T-cell (primary cell): ENCODE measurements at regions not wholly inside any gene's neighbourhood (a gene's known extent, or its start where the extent isn't known, plus 50 kb on each side); places are given as distances from the start of the nearest gene placed in this dataset.
"Not testable (repeated sequence)": the region's sequence is repeated elsewhere in the genome, so short reads cannot be mapped to it uniquely, and the experiment has no call there.

Experiments used
- ATAC-seq, 4 experiments: fragments of 200-7000 bp in 3 of 4; fragments of 150-1000 bp in 1 of 4; cut with Tn5 transposase; replicated peaks in 1 of 4; 1 replicate in 3 of 4; 2 replicates in 1 of 4; pipeline ENCODE4 v1.10.0; 2021; ENCODE audit warnings: moderate library complexity in 3 of 4, mild to moderate bottlenecking in 2 of 4, moderate number of reproducible peaks in 1 of 4
- CTCF ChIA-PET, 2 donors: fragments of 300-600 bp; sonication (Branson Sonifier 250); formaldehyde crosslinking; loops; one replicate each; lab custom pipeline; 2022; ENCODE audit warnings: antibody characterized with exemption in 2 of 2; lab: Charles Lee
- POLR2A ChIA-PET, 2 donors: fragments of 300-600 bp; sonication (Branson Sonifier 250); formaldehyde crosslinking; loops; one replicate each; lab custom pipeline; 2022; ENCODE audit warnings: antibody characterized with exemption in 2 of 2; lab: Charles Lee
- DNase-seq, 35 experiments: peaks; one replicate each; pipeline versions ENCODE4 v3.0.0 to v3.0.0-alpha.2; 2013 to 2023
- H3K27ac ChIP-seq: one replicate; pipeline ENCODE4 v1.5.1; 2013; ENCODE audit warnings: low read length
- H3K27me3 ChIP-seq, 2 experiments: replicated peaks in 1 of 2; 1 replicate in 1 of 2; 2 replicates in 1 of 2; pipeline versions ENCODE4 v1.6.1 to v1.7.0; 2013; ENCODE audit warnings: low read length in 1 of 2, mixed read lengths in 1 of 2; ENCODE audit not compliant: control insufficient read depth in 2 of 2, insufficient read depth in 2 of 2; ENCODE audit errors: extremely low read depth in 1 of 2
- H3K36me3 ChIP-seq, 2 donors: 1 replicate in 1 of 2; 2 replicates in 1 of 2; pipeline versions ENCODE4 v1.6.1 to v1.7.0; 2013; ENCODE audit warnings: low read length in 1 of 2; ENCODE audit not compliant: control insufficient read depth in 2 of 2, insufficient read depth in 1 of 2; ENCODE audit errors: extremely low read depth in 1 of 2
- H3K4me1 ChIP-seq, 2 experiments: 1 replicate in 1 of 2; 2 replicates in 1 of 2; pipeline versions ENCODE4 v1.6.1 to v1.7.0; 2013; ENCODE audit warnings: low read length in 2 of 2, mixed read lengths in 1 of 2; ENCODE audit not compliant: insufficient read depth in 2 of 2, control insufficient read depth in 1 of 2; ENCODE audit errors: extremely low read depth in 1 of 2
- H3K4me3 ChIP-seq, 2 donors: 1 replicate in 1 of 2; 2 replicates in 1 of 2; pipeline versions ENCODE4 v1.5.1 to v1.7.0; 2013; ENCODE audit warnings: mild to moderate bottlenecking in 2 of 2, low read length in 1 of 2, moderate library complexity in 1 of 2; ENCODE audit not compliant: control insufficient read depth in 1 of 2; ENCODE audit errors: extremely low read depth in 1 of 2
- H3K9me3 ChIP-seq: 2 replicates; pipeline ENCODE4 v1.7.0; 2013
- H3K27ac Mint-ChIP-seq, 2 donors: one replicate each; pipeline ENCODE4 v1.8.0; 2020 to 2021; ENCODE audit warnings: mild to moderate bottlenecking in 2 of 2, mixed read lengths in 2 of 2
- H3K27me3 Mint-ChIP-seq, 2 donors: one replicate each; pipeline ENCODE4 v1.8.0; 2021 to 2022; ENCODE audit warnings: mixed read lengths in 2 of 2
- H3K36me3 Mint-ChIP-seq: one replicate; pipeline ENCODE4 v1.8.0; 2021; ENCODE audit warnings: mixed read lengths
- H3K4me1 Mint-ChIP-seq, 3 donors: one replicate each; pipeline ENCODE4 v1.8.0; 2020 to 2022; ENCODE audit warnings: mixed read lengths in 3 of 3, mild to moderate bottlenecking in 1 of 3
- H3K4me3 Mint-ChIP-seq, 3 donors: one replicate each; pipeline ENCODE4 v1.8.0; 2020 to 2022; ENCODE audit warnings: mild to moderate bottlenecking in 3 of 3, mixed read lengths in 3 of 3, moderate library complexity in 3 of 3
- H3K9me3 Mint-ChIP-seq, 3 donors: one replicate each; pipeline ENCODE4 v1.8.0; 2020 to 2022; ENCODE audit warnings: mixed read lengths in 3 of 3
- WGBS: methylation state at CpG from one replicate; pipeline ENCODE4 v1.1.5; 2013; ENCODE audit warnings: missing lambda C conversion rate; ENCODE audit not compliant: insufficient coverage; 5-methylcytosine and 5-hydroxymethylcytosine counted together

GRCh38 chr13:98075048-98075447 lies 67.8 kb upstream of the FARP1 start:
- no peak for DNase-seq
- Histone ChIP-seq H3K9me3 (no peaks in the 10 kb centered on the region), H3K36me3 (no peaks in the 10 kb centered on the region), H3K27me3 (peaks cover 0 to 12% of the 10 kb centered on the region in 2 experiments), H3K27ac (no peak overlapping the region), H3K4me3 (no peak overlapping the region), H3K4me1 (no peaks in the 10 kb centered on the region)
- Mint-ChIP-seq H3K4me3 (no peak overlapping the region), H3K4me1 (no peaks in the 10 kb centered on the region), H3K36me3 (no peaks in the 10 kb centered on the region), H3K27me3 (peaks cover 6 to 20% of the 10 kb centered on the region in 2 donors), H3K27ac (no peak overlapping the region), H3K9me3 (peaks cover 0 to 5% (median 0%) of the 10 kb centered on the region in 3 donors)
- WGBS: 65% methylated on average over 2 of the region's 3 CpGs
- ChIA-PET POLR2A (no interaction called here), CTCF (interaction anchor here (0.6 to 0.7 kb wide), 2 partner anchors 8 to 60 kb away, joined by 3 read pairs; no protein-coding TSS in a partner anchor)
- no peak for ATAC-seq

GRCh38 chr13:98076309-98076708 lies 66.6 kb upstream of the FARP1 start:
- POLR2A ChIA-PET, DNase-seq, H3K9me3 Mint-ChIP-seq, H3K36me3 ChIP-seq, H3K36me3 Mint-ChIP-seq, ATAC-seq, H3K27ac Mint-ChIP-seq, H3K4me3 ChIP-seq, H3K27ac ChIP-seq, H3K4me1 Mint-ChIP-seq, H3K4me3 Mint-ChIP-seq, CTCF ChIA-PET, H3K9me3 ChIP-seq, H3K4me1 ChIP-seq: not testable (repeated sequence)
- H3K27me3 Mint-ChIP-seq: peaks cover 6 to 17% of the 10 kb centered on the region in 2 donors
- 85% methylated on average over 10 of the region's 25 CpGs for WGBS
- H3K27me3 ChIP-seq: peaks cover 0 to 12% of the 10 kb centered on the region in 2 experiments

GRCh38 chr13:98080280-98080679 lies 62.6 kb upstream of the FARP1 start:
- DNase-seq (no peak), ATAC-seq (no peak)
- Histone ChIP-seq H3K9me3 (no peaks in the 10 kb centered on the region), H3K27me3 (peaks cover 0 to 10% of the 10 kb centered on the region in 2 experiments), H3K4me3 (no peak overlapping the region), H3K4me1 (no peaks in the 10 kb centered on the region), H3K27ac (no peak overlapping the region), H3K36me3 (no peaks in the 10 kb centered on the region)
- Mint-ChIP-seq H3K4me3 (no peak overlapping the region), H3K27me3 (peaks cover 6 to 10% of the 10 kb centered on the region in 2 donors), H3K36me3 (no peaks in the 10 kb centered on the region), H3K27ac (no peak overlapping the region), H3K9me3 (no peaks in the 10 kb centered on the region), H3K4me1 (no peaks in the 10 kb centered on the region)
- POLR2A ChIA-PET: no interaction called here
- WGBS: 67% methylated on average over 5 of the region's 5 CpGs
- CTCF ChIA-PET: no interaction called here

GRCh38 chr13:98083507-98083906 lies 59.4 kb upstream of the FARP1 start:
- Histone ChIP-seq H3K4me3 (no peak overlapping the region), H3K27ac (no peak overlapping the region), H3K4me1 (no peaks in the 10 kb centered on the region), H3K9me3 (no peaks in the 10 kb centered on the region), H3K36me3 (no peaks in the 10 kb centered on the region), H3K27me3 (peaks cover 0 to 2% of the 10 kb centered on the region in 2 experiments)
- ChIA-PET CTCF (no interaction called here), POLR2A (no interaction called here)
- ATAC-seq (no peak), DNase-seq (no peak)
- no CpG with 5 or more reads among the region's 6 CpGs for whole genome bisulfite sequencing
- no peak overlapping the region for H3K27ac Mint-ChIP-seq
- no peaks in the 10 kb centered on the region for H3K36me3 Mint-ChIP-seq
- peaks cover 0 to 3% of the 10 kb centered on the region in 2 donors for H3K27me3 Mint-ChIP-seq
- H3K9me3 Mint-ChIP-seq: no peaks in the 10 kb centered on the region
- H3K4me3 Mint-ChIP-seq: no peak overlapping the region
- no peaks in the 10 kb centered on the region for H3K4me1 Mint-ChIP-seq

GRCh38 chr13:98083936-98084335 lies 59.0 kb upstream of the FARP1 start:
- Mint-ChIP-seq H3K27ac (no peak overlapping the region), H3K36me3 (no peaks in the 10 kb centered on the region), H3K4me3 (no peak overlapping the region), H3K9me3 (no peaks in the 10 kb centered on the region), H3K4me1 (no peaks in the 10 kb centered on the region), H3K27me3 (peaks cover 0 to 1% of the 10 kb centered on the region in 2 donors)
- ChIA-PET CTCF (no interaction called here), POLR2A (no interaction called here)
- no peak overlapping the region for H3K4me3 ChIP-seq
- no peak for DNase-seq
- H3K27me3 ChIP-seq: peaks cover 0 to 2% of the 10 kb centered on the region in 2 experiments
- ATAC-seq: no peak
- no peaks in the 10 kb centered on the region for H3K4me1 ChIP-seq
- H3K9me3 ChIP-seq: no peaks in the 10 kb centered on the region
- no peaks in the 10 kb centered on the region for H3K36me3 ChIP-seq
- no peak overlapping the region for H3K27ac ChIP-seq
- no CpG with 5 or more reads among the region's 3 CpGs for WGBS

- H3K4me3 Mint-ChIP-seq: no peak overlapping the region
- Histone ChIP-seq H3K4me1 (no peaks in the 10 kb centered on the region), H3K27me3 (no peaks in the 10 kb centered on the region), H3K36me3 (no peaks in the 10 kb centered on the region), H3K9me3 (no peaks in the 10 kb centered on the region), H3K4me3 (no peak overlapping the region), H3K27ac (no peak overlapping the region)
- no peaks in the 10 kb centered on the region for H3K36me3 Mint-ChIP-seq
- WGBS: 20% methylated on average over 1 of the region's 2 CpGs
- DNase-seq (no peak), ATAC-seq (no peak)
- POLR2A ChIA-PET: no interaction called here
- H3K4me1 Mint-ChIP-seq: no peaks in the 10 kb centered on the region
- H3K9me3 Mint-ChIP-seq: peaks cover 0 to 5% (median 4%) of the 10 kb centered on the region in 3 donors
- CTCF ChIA-PET: no interaction called here
- no peaks in the 10 kb centered on the region for H3K27me3 Mint-ChIP-seq
- no peak overlapping the region for H3K27ac Mint-ChIP-seq
Measured at GRCh38 chr13:98089246-98089645, 53.6 kb upstream of the FARP1 start.

- Histone ChIP-seq H3K9me3 (no peaks in the 10 kb centered on the region), H3K4me1 (no peaks in the 10 kb centered on the region), H3K27ac (no peak overlapping the region), H3K27me3 (peaks cover 0 to 8% of the 10 kb centered on the region in 2 experiments), H3K4me3 (no peak overlapping the region), H3K36me3 (no peaks in the 10 kb centered on the region)
- Mint-ChIP-seq H3K27me3 (peaks cover 12 to 13% of the 10 kb centered on the region in 2 donors), H3K4me3 (no peak overlapping the region), H3K4me1 (no peaks in the 10 kb centered on the region), H3K9me3 (peaks cover 0 to 5% (median 4%) of the 10 kb centered on the region in 3 donors), H3K27ac (no peak overlapping the region), H3K36me3 (no peaks in the 10 kb centered on the region)
- no peak for DNase-seq
- CTCF ChIA-PET: no interaction called here
- WGBS: 92% methylated on average over 2 of the region's 6 CpGs
- POLR2A ChIA-PET: no interaction called here
- ATAC-seq: no peak
Measured at GRCh38 chr13:98092888-98093287, 50.0 kb upstream of the FARP1 start.
